Ammon's horn (tissue), 1 donor: ENCODE measurements at regions not wholly inside any gene's neighbourhood (a gene's known extent, or its start where the extent isn't known, plus 50 kb on each side); places are given as distances from the start of the nearest gene placed in this dataset.

Experiments
- DNase-seq: peaks from one replicate; pipeline ENCODE4 v3.0.0-alpha.2; 2016; ENCODE audit warnings: low spot score

DNA sequence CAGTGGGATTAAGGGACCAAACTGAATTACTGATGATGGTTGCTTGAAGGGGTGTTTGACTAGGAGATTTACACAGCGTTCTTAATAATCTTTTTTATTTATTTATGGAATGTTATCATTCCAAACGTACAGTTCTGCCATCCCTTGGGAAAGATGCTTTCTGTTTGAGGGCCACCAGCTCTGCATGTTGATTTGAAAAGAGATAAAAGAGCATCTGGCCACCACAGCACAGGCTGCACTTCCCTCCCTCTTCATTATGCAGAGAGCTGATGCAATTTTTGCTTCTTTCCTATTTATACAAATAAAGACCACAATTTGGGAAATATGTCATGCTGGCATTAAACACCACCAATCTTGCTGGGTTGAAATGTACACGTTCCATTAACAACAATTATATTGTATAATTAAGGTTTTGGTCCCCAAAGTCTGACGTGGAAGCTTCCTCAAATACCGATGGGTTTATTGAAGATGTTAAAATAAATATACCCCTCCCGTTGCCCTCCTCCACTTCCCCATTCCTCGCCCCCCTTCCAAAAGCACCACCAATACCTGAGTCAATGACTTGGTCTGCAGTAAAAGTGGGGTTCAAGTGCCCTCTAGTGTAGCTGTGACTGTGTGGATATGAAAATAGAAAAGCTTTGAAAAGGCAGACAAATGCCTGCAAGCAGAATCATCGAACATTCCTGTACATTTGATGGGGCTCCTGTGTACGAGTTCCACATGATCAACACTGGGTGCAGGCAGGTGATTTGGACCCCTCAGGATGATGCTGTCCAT is 211.9 kb downstream of the HRH4 start:
- peak; percentile 42 for DNase-seq

DNA sequence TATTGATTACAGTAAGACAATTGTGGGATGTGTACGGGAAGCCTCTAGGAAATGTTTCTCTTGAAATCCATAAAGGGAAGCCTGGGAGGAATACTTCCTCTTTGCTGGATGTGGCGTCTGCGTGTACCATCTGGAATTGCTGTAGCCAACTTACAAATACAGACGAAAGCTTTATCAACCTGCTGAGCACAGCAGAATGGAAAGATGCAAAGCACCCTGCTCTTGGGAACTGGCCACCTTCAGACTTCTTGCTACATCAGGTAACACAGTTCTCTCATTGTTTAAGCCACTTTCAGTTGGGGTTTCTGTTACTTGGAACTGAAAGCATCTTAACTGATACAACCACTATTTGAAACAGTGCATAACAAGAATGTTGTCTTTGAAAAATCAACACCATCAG is 213.8 kb downstream of the HRH4 start:
- DNase-seq = no peak

GRCh38 chr18:24674605-24675004 is 214.2 kb downstream of the HRH4 start:
- DNase-seq = no peak

DNA sequence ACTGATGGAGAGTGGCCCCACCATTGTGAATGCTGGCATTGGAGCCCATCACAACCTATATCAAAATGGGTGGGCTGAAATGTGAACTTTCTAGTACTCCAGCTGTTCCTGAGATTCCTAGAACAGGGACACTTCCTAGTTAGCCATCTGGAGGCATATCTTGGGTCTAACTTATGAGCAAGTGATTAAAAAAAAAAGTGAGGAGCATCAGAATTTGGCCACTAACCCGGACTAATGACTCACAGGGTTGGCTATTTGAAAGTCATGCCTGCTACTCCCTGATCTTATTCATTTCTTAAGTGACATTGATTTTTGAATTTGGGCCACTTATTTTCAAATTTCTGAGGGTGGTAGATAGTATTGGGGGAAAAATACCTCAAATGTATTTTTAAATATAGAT is 216.6 kb downstream of the HRH4 start:
- DNase-seq = no peak

DNA sequence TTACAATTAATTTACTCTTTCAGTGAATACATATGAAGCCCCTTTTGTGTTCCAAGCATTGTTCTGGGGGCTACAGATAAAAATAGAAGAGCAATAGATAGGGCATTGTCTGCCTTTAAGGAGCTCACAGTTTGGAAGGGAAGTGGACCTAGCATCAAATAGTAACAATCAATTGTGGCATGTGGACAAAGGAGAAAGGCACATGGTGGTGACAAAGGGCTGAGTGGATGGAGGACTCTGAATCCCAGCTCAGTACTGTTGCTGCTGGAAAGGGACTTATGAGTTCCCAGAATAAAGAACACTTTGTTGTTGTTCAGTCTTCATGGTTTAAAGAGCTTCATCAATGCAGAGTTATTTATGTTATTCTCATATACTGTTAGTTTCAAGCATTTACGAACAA is 217.7 kb downstream of the HRH4 start:
- peak; percentile 80 for DNase-seq

- no peak for DNase-seq
These were observed 218.2 kb downstream of the HRH4 start for GRCh38 chr18:24678626-24679025.

- DNase-seq = no peak
These were observed 218.6 kb downstream of the HRH4 start for GRCh38 chr18:24679062-24679461.

- DNase-seq = no peak
These were observed 223.5 kb downstream of the HRH4 start for GRCh38 chr18:24683925-24684324.

DNA sequence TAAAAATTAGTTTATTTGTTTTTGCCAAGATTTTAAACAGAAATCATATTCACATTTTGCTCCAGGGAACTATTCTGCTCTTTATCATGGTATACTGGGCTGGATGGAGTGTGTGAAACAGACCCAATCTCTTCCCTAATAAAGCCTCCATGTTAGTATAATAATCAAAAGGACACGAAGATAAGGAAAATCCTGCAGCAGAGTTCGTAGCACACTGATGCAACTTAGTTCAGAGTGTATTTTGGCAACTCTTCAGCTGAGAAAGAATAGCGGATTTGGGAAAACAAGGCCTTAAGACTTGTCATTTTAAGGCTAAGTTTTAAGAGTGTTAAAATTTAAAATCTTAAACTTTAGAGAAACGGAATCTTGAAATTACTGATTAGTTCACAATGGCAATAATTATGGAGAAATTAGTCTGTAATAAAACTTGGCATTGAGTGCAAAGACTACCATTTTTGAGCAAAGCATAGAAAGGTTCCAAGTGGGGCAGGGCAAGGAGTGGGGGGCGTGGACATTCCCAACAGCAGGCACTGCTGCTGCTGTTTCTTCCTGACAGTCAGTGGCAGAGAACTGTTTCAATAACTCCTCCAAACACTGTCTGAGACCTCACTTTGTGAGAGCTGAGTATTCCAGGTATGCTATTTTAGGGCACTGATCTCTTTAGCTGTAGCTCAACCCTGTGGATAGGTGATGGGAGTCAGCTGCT is 225.0 kb downstream of the HRH4 start:
- no peak for DNase-seq

DNA sequence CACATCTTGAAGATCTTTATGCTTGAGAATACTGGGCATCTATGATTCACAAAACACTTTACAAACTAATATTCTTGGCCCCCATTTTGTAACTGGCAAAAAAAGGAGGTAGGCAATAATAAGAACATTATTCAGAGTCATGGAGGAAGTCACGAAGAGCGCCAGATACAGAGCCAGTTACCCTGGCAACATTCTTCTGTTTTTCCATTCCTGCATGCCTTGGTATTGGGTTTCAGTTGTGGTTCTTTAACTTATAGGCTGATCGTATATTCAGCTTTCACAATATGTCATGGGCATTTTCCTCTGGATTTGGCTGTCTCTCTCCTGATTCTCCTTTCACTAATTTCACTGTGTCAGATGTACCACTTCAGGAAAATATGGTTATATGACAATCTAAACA is 234.7 kb downstream of the HRH4 start:
- no peak for DNase-seq

DNA sequence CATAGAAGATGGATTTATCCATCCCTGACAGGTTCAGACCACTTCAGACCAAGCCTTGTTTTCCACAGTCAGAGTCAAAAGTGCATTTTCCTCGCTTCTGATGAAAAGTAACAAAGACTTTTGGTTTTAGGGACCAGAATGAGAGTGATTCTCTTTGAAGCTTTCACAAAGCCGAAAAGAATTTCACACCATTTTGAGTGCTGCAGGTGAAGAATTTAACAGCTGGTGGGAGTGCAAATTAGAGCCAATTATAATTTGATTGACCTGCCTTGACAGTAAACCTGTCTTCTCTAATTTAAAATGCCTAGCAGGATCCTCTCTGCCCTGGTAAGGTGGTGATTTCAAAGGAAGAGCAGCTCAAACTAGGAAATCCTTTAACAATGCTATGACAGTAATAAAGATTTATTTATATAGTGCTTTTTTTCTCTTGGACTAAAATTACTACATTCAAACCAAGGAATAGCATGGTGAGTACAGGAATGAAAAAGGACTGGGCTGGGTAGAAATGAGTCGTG is 241.6 kb downstream of the HRH4 start:
- DNase-seq = no peak

DNA sequence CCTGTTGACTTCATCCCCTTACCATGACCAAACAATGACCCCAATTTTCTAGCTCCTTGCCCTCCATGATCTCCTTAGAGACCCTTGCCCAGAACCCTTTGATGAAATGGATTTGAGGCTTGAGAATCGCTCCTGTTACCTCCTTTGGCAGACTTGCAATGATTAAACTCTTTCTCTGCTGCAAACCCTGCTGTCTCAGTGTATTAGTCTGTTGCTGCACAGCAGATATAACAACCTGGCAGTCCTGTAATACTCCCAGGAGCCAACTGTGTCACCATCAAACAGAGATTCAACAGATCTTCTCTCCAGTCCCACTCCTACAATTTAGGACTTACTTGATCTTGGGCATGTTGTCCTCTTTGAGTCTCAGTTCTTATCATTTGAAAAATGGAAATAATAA is 242.9 kb downstream of the HRH4 start:
- no peak for DNase-seq

GRCh38 chr18:24704946-24705630 is 244.7 kb downstream of the HRH4 start:
- no peak for DNase-seq

- DNase-seq = no peak
These were observed 250.0 kb downstream of the HRH4 start for GRCh38 chr18:24710474-24710873.

DNA sequence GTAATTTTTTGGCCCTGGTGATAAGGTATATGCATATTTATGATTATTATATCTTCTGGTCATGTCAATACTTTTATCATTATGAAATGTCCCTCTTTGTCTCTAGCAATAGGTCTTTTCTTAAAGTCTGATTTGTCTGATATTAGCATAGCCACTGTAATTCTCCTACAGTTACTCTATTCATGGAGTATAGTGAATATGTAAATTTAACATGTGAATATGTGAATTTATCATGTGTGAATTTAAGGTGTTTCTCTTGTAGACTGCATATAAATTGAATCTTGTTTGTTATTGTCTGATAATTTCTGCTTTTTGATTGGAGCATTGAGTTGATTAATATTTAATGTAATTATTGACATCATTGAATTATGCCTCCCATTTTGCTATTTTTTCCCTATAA is 259.4 kb downstream of the HRH4 start:
- no peak for DNase-seq

GRCh38 chr18:24721388-24721787 is 261.0 kb downstream of the HRH4 start:
- DNase-seq = no peak

DNA sequence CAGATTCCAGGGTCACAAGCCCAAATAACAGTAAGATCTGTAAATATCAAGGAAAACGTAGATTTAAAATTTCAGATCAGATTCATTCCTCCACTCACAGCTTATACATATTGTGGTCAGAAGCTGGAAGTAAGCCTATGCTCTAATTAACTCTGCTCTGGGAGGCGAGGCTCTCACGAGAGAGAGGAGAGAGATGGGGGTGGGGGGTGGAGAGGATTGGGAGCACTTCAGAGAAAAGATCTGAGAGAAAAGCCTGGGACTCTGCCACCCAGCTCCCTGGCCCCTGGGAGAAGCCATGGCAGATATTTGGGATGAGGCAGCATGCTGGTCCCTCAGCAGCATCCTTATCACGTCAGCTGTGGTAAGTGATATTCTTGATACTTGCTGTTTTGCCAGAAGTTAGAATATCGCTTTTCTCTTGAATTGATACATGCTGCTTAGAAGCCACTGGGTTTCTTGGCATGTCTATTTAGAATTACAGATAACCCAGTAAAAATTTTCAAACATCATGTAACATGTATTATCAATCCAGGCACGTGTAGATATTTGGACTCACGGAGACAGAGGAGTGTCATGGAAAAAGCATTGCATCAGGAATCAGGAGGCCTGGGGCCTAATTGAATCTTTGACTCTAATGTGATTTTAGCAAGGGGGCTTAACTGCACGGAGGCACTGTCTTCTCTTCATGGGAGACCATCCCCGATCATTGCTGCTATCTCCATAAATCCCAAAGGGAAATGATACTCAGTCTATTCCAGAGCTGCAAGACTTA is 265.4 kb downstream of the HRH4 start:
- no peak for DNase-seq

GRCh38 chr18:24726727-24727492 is 266.5 kb downstream of the HRH4 start:
- peak; percentile 89 for DNase-seq

- DNase-seq = no peak
These were observed 267.2 kb downstream of the HRH4 start for GRCh38 chr18:24727685-24728084.

GRCh38 chr18:24731158-24731557 is 270.7 kb downstream of the HRH4 start:
- DNase-seq = no peak

DNA sequence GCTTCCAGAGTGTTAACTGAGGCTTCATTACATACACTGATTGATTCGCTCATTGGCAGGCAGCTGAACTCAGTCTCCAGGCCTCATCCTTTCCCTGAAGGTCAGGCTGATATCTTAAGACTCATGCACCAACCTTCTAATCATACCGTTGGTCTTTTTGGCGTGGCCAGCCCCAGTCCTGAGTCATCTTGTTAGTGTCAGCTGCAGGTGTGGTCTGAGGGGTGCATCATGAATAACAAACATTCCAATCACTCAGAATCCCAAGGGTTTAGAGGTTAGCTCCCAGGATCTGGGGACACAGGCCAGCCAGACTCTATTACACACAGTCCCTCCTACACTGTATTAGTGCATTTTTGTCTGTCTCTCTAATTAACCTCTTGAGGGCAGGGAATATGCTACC is 271.5 kb downstream of the HRH4 start:
- DNase-seq = no peak
